T-helper 2 cell treated with Interferon-gamma antibody and Interleukin-4, amounts not matched to agents 100 ng/mL and 5 ng/mL, for 36 hours (primary cell): ENCODE measurements at regions not wholly inside any gene's neighbourhood (a gene's known extent, or its start where the extent isn't known, plus 50 kb on each side); places are given as distances from the start of the nearest gene placed in this dataset.

ENCODE experiments used
- intact Hi-C: fragments of 100-400 bp; cut with micrococcal nuclease; formaldehyde crosslinking; loops from one replicate; pipeline ENCODE4 v1.15.1; 2023

- intact Hi-C loops: no loop called here
These were observed 259.9 kb downstream of the SKIDA1 start for GRCh38 chr10:21265622-21266021.

DNA sequence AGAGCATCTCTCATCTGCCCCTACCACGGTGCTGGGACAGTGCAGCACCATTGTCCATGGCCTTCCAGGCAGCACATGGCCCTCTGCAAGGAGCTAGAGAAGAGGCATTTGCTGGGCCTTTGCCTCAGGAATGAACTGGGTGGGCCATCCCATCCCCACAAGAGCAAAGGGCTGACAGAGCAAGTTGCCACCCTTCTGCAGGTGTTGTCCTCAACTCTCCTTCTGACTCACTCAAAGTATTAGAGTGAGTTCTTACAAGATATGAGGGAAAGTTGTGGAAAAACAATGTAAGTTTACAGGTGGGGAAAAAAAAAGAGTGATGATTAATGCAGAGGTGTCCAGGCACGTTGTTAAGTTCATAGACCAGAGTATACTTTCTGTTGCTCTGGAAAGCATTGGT is 261.2 kb downstream of the SKIDA1 start:
- intact Hi-C loops: no loop called here

GRCh38 chr10:21263839-21264238 is 261.6 kb downstream of the SKIDA1 start:
- intact Hi-C loops: no loop called here

DNA sequence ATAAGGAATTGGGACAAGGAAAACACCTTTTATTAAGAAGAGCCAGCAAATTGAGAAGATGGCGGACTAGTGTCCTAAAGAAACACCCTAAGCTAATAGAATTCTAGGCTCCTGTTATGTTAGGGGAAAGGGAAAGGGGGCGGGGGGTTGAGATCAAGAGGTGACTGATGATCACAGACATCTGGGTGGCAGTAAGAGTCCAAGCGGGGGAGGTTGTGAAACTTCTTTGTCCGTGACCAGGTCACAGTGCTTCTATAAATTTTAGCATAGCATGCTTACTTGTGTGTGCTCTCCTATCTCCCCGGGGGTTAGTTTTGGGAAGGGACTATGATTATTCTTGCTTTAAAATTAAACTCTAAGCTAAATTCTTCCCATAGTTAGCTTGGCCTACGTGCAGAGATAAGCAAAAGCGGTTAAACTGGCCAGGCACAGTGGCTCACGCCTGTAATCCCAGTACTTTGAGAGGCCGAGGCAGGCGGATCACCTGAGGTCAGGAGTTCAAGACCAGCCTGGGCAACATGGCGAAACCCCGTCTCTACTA is 262.1 kb downstream of the SKIDA1 start:
- intact Hi-C loops: no loop called here

- intact Hi-C loops: no loop called here
These were observed 263.6 kb downstream of the SKIDA1 start for GRCh38 chr10:21261842-21262294.

DNA sequence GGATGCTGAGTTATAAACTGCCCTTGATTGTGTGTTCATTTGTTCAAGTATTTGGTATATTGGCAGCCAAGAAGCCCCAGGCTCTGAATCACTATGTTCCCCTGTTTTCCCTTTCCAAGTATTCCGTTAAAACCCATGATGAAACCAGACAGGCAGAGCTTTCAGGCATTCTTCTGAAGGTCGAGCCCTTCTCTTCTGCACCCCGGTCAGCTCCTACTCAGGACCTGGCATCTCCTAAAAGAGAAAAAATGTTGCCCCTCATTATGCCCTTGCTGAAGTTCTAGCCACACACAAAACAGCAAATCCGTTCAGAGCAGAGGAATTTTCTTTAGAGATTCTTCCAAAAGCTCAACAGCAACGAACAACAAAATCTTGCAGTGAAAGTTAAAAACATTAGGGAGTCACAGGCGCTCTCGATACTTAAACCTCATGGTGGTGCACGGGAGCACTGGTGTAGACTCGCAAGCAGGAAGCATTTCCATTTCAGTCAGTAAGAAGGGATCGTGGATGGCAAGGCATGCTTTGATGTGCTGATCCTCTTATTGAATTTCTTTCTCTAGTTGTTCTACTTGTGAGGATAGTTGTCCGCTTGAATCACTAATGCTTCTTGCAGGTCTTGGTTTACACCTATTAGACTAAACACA is 264.9 kb downstream of the SKIDA1 start:
- intact Hi-C loops: no loop called here

GRCh38 chr10:21260066-21260465 is 265.4 kb downstream of the SKIDA1 start:
- intact Hi-C loops: no loop called here

DNA sequence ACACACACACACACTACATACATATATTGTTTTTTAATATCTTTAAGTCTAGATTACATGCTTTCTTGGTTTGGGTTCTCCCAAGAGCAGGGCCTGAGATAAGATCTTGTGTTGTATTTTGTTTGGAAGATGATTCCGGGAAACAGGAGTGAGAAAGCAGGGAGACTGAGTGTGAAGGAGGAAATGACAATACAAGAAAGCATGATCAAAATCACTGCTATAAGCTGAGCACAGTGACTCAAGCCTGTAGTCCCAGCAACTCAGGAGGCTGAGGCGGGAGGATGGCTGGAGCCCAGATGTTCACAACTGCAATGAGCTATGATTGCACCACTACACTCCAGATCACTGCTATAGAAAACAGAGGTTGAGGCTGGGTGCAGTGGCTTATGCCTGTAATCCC is 267.6 kb downstream of the SKIDA1 start:
- intact Hi-C loops: no loop called here

DNA sequence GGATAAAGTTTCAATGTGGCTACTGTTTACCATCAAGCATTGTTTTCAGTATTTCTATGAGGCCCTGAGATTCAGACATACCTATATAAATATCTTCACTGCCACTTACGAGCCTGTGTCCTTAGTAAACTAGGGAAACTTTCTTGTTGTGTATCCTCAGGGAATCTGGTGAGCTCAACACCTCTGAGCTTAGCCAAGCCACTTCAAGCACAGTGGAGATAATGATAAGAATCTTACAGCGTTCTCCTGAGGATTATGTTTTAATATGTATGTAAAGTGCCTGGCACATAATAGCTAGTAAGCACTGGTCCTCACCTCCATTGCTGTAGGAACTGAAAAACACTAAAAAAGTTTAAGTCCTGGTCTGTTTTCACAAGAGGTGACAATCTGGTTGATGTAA is 268.3 kb downstream of the SKIDA1 start:
- intact Hi-C loops: no loop called here

GRCh38 chr10:21249435-21249834 is 276.0 kb downstream of the SKIDA1 start:
- intact Hi-C loops: no loop called here

- intact Hi-C loops: no loop called here
These were observed 277.9 kb downstream of the SKIDA1 start for GRCh38 chr10:21247592-21247991.

GRCh38 chr10:21246178-21246577 is 279.3 kb downstream of the SKIDA1 start:
- intact Hi-C loops: no loop called here

GRCh38 chr10:21243748-21244257 is 281.7 kb downstream of the SKIDA1 start:
- intact Hi-C loops: no loop called here

GRCh38 chr10:21242915-21243314 is 282.6 kb downstream of the SKIDA1 start:
- intact Hi-C loops: no loop called here

DNA sequence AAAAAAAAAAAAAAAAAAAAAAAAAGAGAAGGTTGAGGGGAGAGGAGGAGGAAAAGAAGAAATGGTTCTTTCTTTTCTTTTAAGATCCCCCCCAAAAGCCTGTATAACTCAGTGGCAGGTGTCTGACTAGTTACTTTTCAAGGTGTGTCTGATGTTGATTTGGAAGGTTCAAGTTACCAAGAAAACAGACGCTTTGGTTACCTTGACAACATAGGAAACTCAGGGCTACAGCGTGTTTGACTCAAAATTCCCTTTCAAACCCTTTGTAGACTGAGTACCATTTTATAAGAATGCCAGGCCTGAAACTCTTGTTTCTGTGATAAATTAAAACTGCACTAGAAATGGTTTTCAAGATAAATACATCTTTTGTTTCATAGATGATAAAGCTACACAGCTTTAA is 286.8 kb downstream of the SKIDA1 start:
- intact Hi-C loops: no loop called here

DNA sequence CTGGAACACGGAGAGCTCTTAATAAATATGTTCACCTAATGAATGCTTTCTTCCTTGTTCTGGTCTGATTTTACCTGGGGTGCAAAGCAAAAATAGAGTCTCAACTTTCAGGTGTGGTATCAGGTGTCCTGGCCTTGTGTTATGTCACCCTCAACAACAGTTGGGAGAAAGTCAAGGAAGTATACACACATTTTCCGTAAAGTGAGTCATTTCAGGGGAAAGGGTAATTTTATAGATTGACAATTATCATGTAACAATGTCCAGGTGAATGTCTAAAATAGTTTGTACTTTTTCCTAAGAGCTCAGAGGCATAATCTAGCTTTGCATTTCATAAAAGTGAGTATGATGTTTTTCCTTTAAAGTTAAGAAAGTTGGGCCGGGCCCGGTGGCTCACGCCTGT is 287.4 kb downstream of the SKIDA1 start:
- intact Hi-C loops: no loop called here

DNA sequence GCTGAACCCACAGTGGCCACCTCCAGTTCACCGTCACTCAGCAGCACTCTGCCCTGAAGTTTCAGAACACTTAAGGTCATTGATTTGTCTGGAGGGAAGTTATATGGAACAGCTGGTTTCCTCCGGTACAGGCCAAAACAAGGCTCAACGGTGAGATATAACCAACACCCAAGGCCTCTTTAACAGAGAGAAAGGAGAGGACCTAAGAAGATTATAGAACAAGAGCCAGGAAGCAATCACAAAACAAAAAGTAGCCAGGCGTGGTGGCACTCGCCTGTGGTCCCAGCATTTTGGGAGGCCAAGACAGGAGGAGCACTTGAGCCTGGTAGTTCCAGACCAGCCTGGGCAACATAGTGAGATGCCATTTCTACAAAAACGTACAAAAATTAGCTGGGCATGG is 290.7 kb downstream of the SKIDA1 start:
- intact Hi-C loops: no loop called here

GRCh38 chr10:21230219-21230618 is 295.3 kb downstream of the SKIDA1 start:
- intact Hi-C loops: no loop called here

- intact Hi-C loops: no loop called here
These were observed 307.6 kb downstream of the SKIDA1 start for GRCh38 chr10:21217748-21218367.

- intact Hi-C loops: no loop called here
These were observed 308.4 kb downstream of the SKIDA1 start for GRCh38 chr10:21217107-21217506.

- intact Hi-C loops: no loop called here
These were observed 311.2 kb downstream of the SKIDA1 start for GRCh38 chr10:21214329-21214728.

- intact Hi-C loops: no loop called here
These were observed 312.1 kb downstream of the SKIDA1 start for GRCh38 chr10:21213381-21213780.

DNA sequence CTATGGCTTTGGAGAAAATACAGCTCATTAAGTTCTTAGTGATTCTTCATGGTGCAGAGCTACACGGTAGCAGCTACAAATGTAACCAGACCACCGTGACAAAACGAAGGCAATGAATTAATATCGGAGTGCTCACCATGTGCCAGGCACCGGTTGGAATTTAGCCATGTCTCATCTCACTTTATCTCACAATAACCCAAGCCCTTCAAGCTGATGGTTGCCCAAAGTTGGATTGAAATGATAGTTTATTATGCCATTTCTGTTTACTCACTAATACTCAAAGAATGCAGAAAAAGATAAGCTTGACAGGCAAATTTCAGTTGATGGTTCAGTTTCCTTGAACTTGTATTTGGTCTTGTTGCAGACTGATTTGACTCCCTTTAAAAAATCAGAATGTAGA is 312.6 kb downstream of the SKIDA1 start:
- intact Hi-C loops: no loop called here
